ENCODE measurements at regions not wholly inside any gene's neighbourhood (a gene's known extent, or its start where the extent isn't known, plus 50 kb on each side); places are given as distances from the start of the nearest gene placed in this dataset.

DNA sequence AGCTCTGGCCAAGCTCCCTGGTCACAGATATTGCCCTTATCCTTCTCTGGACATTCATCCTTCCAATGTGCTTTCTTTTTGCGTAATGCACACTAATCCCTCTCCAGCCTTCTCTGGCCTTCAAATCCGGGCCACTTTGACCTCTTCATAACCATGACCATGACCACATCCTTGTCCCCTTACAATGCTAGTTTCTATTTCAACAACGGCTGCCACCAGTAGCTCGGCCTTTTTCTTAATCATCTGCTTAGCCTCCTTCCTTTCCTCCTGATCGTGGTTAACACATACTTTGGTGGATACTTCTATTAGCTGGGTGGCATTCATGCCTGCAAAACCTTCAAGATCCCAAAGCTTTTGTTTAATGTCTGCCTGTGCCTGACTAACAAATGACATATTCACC, 264.4 kb upstream of the RBMY1B start:
- no peak overlapping the region for H3K4me3 ChIP-seq (ENCODE audit: insufficient read length, low read depth)
- no peak overlapping the region for H3K9ac ChIP-seq (ENCODE audit: insufficient read length, low read depth)
- H3K4me1 ChIP-seq (ENCODE audit: insufficient read depth, insufficient read length) = no peaks in the 10 kb centered on the region
- no peak for DNase-seq (ENCODE audit: low read depth, low spot score)
- no peaks in the 10 kb centered on the region for H3K36me3 ChIP-seq (ENCODE audit: insufficient read depth, insufficient read length, low read length)
- TF ChIP-seq ZNF274 (IDR thresholded peaks at IDR 0.05; ENCODE audit: low read depth, low read length) (no peak), YY1 (IDR thresholded peaks at IDR 0.05; ENCODE audit: insufficient read depth, insufficient read length) (no peak), SUZ12 (IDR thresholded peaks at IDR 0.05; ENCODE audit: extremely low read depth, insufficient read depth, insufficient read length) (no peak)
- no peaks in the 10 kb centered on the region for H3K9me3 ChIP-seq (ENCODE audit: insufficient read depth, low read length)
- no peaks in the 10 kb centered on the region for H3K27me3 ChIP-seq (ENCODE audit: insufficient read depth, insufficient read length)

DNA sequence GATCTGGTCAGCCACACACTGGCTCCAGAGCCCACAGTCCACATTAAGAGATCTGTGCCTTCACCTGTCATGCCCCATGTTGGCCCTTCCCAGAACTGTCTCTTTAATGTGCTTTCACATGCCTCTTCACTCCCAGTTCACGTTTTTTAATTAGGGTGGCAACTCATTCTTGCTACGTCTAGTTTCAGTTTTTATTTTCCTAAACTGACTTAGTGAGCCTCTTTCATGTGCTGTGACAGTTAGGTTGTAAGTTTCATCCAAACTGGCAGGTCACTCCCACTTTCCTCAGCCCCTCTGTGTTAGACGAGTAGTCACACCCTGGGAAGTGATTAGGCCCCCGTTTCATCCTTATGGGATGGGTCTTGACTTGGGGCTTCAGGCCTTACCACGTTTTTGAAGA, 262.5 kb upstream of the RBMY1B start:
- no peaks in the 10 kb centered on the region for H3K27me3 ChIP-seq (ENCODE audit: insufficient read depth, insufficient read length)
- H3K9me3 ChIP-seq (ENCODE audit: insufficient read depth, low read length) = no peaks in the 10 kb centered on the region
- H3K36me3 ChIP-seq (ENCODE audit: insufficient read depth, insufficient read length, low read length) = no peaks in the 10 kb centered on the region
- no peaks in the 10 kb centered on the region for H3K4me1 ChIP-seq (ENCODE audit: insufficient read depth, insufficient read length)
- H3K9ac ChIP-seq (ENCODE audit: insufficient read length, low read depth) = no peak overlapping the region
- no peak for TF ChIP-seq ZNF274 (IDR thresholded peaks at IDR 0.05; ENCODE audit: low read depth, low read length)
- no peak for TF ChIP-seq SUZ12 (IDR thresholded peaks at IDR 0.05; ENCODE audit: extremely low read depth, insufficient read depth, insufficient read length)
- no peak for TF ChIP-seq YY1 (IDR thresholded peaks at IDR 0.05; ENCODE audit: insufficient read depth, insufficient read length)
- no peak overlapping the region for H3K4me3 ChIP-seq (ENCODE audit: insufficient read length, low read depth)
- no peak for DNase-seq (ENCODE audit: low read depth, low spot score)

DNA sequence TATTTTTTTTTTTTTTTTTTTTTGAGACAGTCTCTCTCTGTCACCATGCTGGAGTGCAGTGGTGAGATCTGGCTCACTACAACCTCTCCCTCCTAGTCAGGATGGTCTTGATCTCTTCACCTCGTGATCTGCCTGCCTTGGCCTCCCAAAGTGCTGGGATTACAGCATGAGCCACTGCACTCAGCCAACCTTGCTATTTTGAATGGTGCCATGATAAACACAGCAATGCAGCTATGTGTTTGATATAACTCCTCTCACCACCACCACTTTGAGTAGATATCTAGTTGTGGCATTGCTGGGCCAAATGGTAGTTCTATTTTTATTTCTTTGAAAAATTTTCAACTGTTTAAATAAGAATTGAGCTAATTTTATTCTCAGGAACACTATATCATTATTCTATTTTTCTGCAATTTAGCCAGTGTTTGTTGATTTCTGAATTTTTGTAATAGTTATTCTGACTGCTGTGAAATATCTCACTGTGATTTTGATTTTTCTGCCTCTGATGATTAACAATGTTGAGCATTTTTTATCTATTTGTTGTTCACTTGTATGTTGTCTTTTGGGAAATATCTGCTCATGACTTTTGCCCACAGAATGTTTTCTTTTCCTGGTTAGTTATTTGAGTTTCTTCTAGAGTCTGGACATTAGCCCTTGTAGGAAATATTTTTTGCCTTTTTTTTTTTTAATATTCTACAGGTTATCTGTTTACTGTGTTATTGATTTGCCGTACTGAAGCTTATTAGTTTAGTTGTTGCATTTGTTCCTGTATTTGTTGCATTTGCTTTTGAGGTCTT, 257.5 kb upstream of the RBMY1B start:
- Histone ChIP-seq H3K27me3 (ENCODE audit: insufficient read depth, insufficient read length) (no peaks in the 10 kb centered on the region), H3K9me3 (ENCODE audit: insufficient read depth, low read length) (no peaks in the 10 kb centered on the region), H3K4me3 (ENCODE audit: insufficient read length, low read depth) (no peak overlapping the region), H3K36me3 (ENCODE audit: insufficient read depth, insufficient read length, low read length) (no peaks in the 10 kb centered on the region), H3K4me1 (ENCODE audit: insufficient read depth, insufficient read length) (no peaks in the 10 kb centered on the region), H3K9ac (ENCODE audit: insufficient read length, low read depth) (no peak overlapping the region)
- no peak for TF ChIP-seq SUZ12 (IDR thresholded peaks at IDR 0.05; ENCODE audit: extremely low read depth, insufficient read depth, insufficient read length)
- no peak for TF ChIP-seq YY1 (IDR thresholded peaks at IDR 0.05; ENCODE audit: insufficient read depth, insufficient read length)
- no peak for TF ChIP-seq ZNF274 (IDR thresholded peaks at IDR 0.05; ENCODE audit: low read depth, low read length)
- no peak for DNase-seq (ENCODE audit: low read depth, low spot score)

DNA sequence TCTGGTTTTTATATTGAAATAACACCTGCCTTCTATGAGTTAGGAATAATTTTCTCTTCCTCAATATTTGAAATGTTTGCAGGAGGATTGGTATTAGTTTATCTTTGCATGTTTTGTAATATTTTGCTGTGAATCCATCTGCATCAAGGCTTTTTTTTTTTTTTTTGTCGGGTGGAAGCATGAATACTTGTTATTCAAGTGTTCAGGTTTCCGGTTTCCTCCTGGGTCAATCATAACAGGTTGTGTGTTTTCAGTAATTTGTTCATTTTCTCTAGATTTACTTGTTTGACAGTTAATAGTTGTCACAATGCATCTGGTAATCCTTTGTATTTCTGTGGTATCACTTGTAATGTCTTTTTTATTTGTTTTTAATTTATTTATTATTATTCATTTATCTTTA, 256.7 kb upstream of the RBMY1B start:
- H3K9me3 ChIP-seq (ENCODE audit: insufficient read depth, low read length) = no peaks in the 10 kb centered on the region
- TF ChIP-seq SUZ12 (IDR thresholded peaks at IDR 0.05; ENCODE audit: extremely low read depth, insufficient read depth, insufficient read length) (no peak), YY1 (IDR thresholded peaks at IDR 0.05; ENCODE audit: insufficient read depth, insufficient read length) (no peak)
- no peaks in the 10 kb centered on the region for H3K4me1 ChIP-seq (ENCODE audit: insufficient read depth, insufficient read length)
- no peaks in the 10 kb centered on the region for H3K36me3 ChIP-seq (ENCODE audit: insufficient read depth, insufficient read length, low read length)
- H3K9ac ChIP-seq (ENCODE audit: insufficient read length, low read depth) = no peak overlapping the region
- no peak for DNase-seq (ENCODE audit: low read depth, low spot score)
- no peak overlapping the region for H3K4me3 ChIP-seq (ENCODE audit: insufficient read length, low read depth)
- no peaks in the 10 kb centered on the region for H3K27me3 ChIP-seq (ENCODE audit: insufficient read depth, insufficient read length)

DNA sequence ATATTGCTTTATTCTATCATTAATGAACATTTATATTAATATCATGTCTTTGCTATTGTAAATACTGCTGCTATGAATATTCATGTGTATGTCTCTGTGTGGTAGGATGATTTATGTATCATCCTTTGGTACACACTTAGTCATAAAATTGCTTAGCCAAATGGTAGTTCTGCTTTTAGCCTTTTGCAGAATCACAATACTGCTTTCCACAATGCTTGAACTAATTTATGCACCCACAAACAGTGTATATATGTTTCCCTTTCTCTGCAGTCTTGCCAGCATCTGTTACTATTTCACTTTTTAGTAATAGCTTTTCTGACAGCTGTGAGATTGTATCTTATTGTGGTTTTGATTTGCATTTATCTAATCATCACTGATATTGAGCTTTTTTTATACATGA, 254.3 kb upstream of the RBMY1B start:
- Histone ChIP-seq H3K27me3 (ENCODE audit: insufficient read depth, insufficient read length) (no peaks in the 10 kb centered on the region), H3K9me3 (ENCODE audit: insufficient read depth, low read length) (no peaks in the 10 kb centered on the region), H3K9ac (ENCODE audit: insufficient read length, low read depth) (no peak overlapping the region), H3K4me3 (ENCODE audit: insufficient read length, low read depth) (no peak overlapping the region), H3K4me1 (ENCODE audit: insufficient read depth, insufficient read length) (no peaks in the 10 kb centered on the region), H3K36me3 (ENCODE audit: insufficient read depth, insufficient read length, low read length) (no peaks in the 10 kb centered on the region)
- no peak for DNase-seq (ENCODE audit: low read depth, low spot score)
- TF ChIP-seq YY1 (IDR thresholded peaks at IDR 0.05; ENCODE audit: insufficient read depth, insufficient read length) = no peak

DNA sequence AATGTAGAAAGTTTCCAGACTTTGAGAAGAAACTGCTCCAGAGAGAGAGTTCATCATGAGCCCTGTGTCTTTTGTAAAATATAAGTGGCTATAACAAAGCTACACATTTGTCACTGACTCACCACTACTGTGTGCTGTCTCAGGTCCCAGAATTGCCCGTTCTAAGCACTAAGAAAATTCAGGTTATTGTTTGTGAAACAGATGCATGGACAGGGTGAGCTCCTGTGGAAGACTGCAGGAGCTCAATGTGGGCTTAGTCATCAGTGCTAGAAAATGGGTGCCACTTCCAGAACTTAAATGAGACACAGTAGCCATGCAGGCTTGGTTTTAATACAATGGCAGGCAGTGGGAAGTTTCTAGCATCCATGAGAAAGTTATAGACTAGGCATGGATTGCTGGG, 251.4 kb upstream of the RBMY1B start:
- no peak for DNase-seq (ENCODE audit: low read depth, low spot score)
- no peaks in the 10 kb centered on the region for H3K9me3 ChIP-seq (ENCODE audit: insufficient read depth, low read length)
- no peaks in the 10 kb centered on the region for H3K36me3 ChIP-seq (ENCODE audit: insufficient read depth, insufficient read length, low read length)
- H3K4me1 ChIP-seq (ENCODE audit: insufficient read depth, insufficient read length) = no peaks in the 10 kb centered on the region
- no peak overlapping the region for H3K9ac ChIP-seq (ENCODE audit: insufficient read length, low read depth)
- no peak overlapping the region for H3K4me3 ChIP-seq (ENCODE audit: insufficient read length, low read depth)
- no peaks in the 10 kb centered on the region for H3K27me3 ChIP-seq (ENCODE audit: insufficient read depth, insufficient read length)
- TF ChIP-seq YY1 (IDR thresholded peaks at IDR 0.05; ENCODE audit: insufficient read depth, insufficient read length) (no peak), SUZ12 (IDR thresholded peaks at IDR 0.05; ENCODE audit: extremely low read depth, insufficient read depth, insufficient read length) (no peak), ZNF274 (IDR thresholded peaks at IDR 0.05; ENCODE audit: low read depth, low read length) (no peak)

DNA sequence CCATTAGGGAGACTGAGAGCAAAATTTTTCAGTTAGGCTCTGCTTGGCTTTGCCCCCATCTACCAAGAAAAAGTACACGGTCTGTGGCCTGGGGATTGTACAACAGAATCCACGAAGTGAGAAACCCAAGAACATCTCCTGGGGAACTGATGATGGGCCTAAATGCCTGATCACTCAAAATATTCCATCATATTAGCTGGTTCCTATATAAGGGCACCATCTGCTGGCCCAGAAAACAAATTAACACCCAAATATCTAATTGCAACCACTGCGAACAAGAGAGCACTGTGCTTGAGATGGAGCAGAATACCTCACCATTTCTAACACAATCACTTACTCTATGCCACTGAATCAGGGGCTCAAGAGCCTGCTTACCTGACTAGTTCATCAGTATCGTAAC, 250.8 kb upstream of the RBMY1B start:
- Histone ChIP-seq H3K9me3 (ENCODE audit: insufficient read depth, low read length) (no peaks in the 10 kb centered on the region), H3K36me3 (ENCODE audit: insufficient read depth, insufficient read length, low read length) (no peaks in the 10 kb centered on the region), H3K4me3 (ENCODE audit: insufficient read length, low read depth) (no peak overlapping the region), H3K27me3 (ENCODE audit: insufficient read depth, insufficient read length) (no peaks in the 10 kb centered on the region), H3K4me1 (ENCODE audit: insufficient read depth, insufficient read length) (no peaks in the 10 kb centered on the region), H3K9ac (ENCODE audit: insufficient read length, low read depth) (no peak overlapping the region)
- DNase-seq (ENCODE audit: low read depth, low spot score) = no peak
- TF ChIP-seq YY1 (IDR thresholded peaks at IDR 0.05; ENCODE audit: insufficient read depth, insufficient read length) (no peak), SUZ12 (IDR thresholded peaks at IDR 0.05; ENCODE audit: extremely low read depth, insufficient read depth, insufficient read length) (no peak), ZNF274 (IDR thresholded peaks at IDR 0.05; ENCODE audit: low read depth, low read length) (no peak)

Data from NT2/D1 (cell line).